ENCODE measurements at regions not wholly inside any gene's neighbourhood (a gene's known extent, or its start where the extent isn't known, plus 50 kb on each side); places are given as distances from the start of the nearest gene placed in this dataset.

GRCh38 chr12:130017591-130018449, 114.0 kb upstream of the TMEM132D start:
- no peak for DNase-seq

GRCh38 chr12:130018614-130019013, 114.8 kb upstream of the TMEM132D start:
- DNase-seq: no peak

- no peak for DNase-seq
Observed at GRCh38 chr12:130026608-130027176, 122.9 kb upstream of the TMEM132D start.

GRCh38 chr12:130027798-130028197, 124.0 kb upstream of the TMEM132D start:
- DNase-seq: no peak

- DNase-seq: no peak
Observed at GRCh38 chr12:130029151-130029550, 125.3 kb upstream of the TMEM132D start.

- no peak for DNase-seq
Observed at GRCh38 chr12:130031041-130031440, 127.2 kb upstream of the TMEM132D start.

GRCh38 chr12:130031571-130032189, 127.9 kb upstream of the TMEM132D start:
- DNase-seq: peak; percentile 30 to 36

GRCh38 chr12:130041983-130042812, 120.1 kb upstream of the FZD10 start:
- peak in 1 of 2 experiments; percentile 32 for DNase-seq

GRCh38 chr12:130043685-130044406, 118.4 kb upstream of the FZD10 start:
- no peak for DNase-seq

- no peak for DNase-seq
Observed at GRCh38 chr12:130044991-130045621, 117.2 kb upstream of the FZD10 start.

GRCh38 chr12:130049666-130050065, 112.6 kb upstream of the FZD10 start:
- DNase-seq: no peak

GRCh38 chr12:130051900-130052299, 110.4 kb upstream of the FZD10 start:
- DNase-seq: no peak

- no peak for DNase-seq
Observed at GRCh38 chr12:130053651-130054069, 108.6 kb upstream of the FZD10 start.

- no peak for DNase-seq
Observed at GRCh38 chr12:130054803-130055202, 107.5 kb upstream of the FZD10 start.

GRCh38 chr12:130058926-130059472, 103.3 kb upstream of the FZD10 start:
- no peak for DNase-seq

GRCh38 chr12:130063866-130064265, 98.4 kb upstream of the FZD10 start:
- DNase-seq: no peak

- DNase-seq: no peak
Observed at GRCh38 chr12:130064999-130065398, 97.3 kb upstream of the FZD10 start.

- DNase-seq: no peak
Observed at GRCh38 chr12:130066742-130067141, 95.5 kb upstream of the FZD10 start.

GRCh38 chr12:130068741-130069140, 93.5 kb upstream of the FZD10 start:
- DNase-seq: no peak

- DNase-seq: no peak
Observed at GRCh38 chr12:130070126-130070611, 92.1 kb upstream of the FZD10 start.

GRCh38 chr12:130073721-130074120, 88.5 kb upstream of the FZD10 start:
- no peak for DNase-seq
